Muscle of back (tissue), 3 donors: ENCODE measurements at regions not wholly inside any gene's neighbourhood (a gene's known extent, or its start where the extent isn't known, plus 50 kb on each side); places are given as distances from the start of the nearest gene placed in this dataset.
A peak's percentile ranks its signal among the peaks of the same experiment; 100 is the strongest.

Experiments used
- DNase-seq, 3 donors: peaks; one replicate each; pipeline versions ENCODE4 v3.0.0 to v3.0.0-alpha.2; 2013

GRCh38 chr21:38986806-38987632, 181.3 kb downstream of the ETS2 start:
- DNase-seq: peak in 1 of 3 donors; percentile 45

- DNase-seq: no peak
Measured at GRCh38 chr21:38986406-38986805, 180.7 kb downstream of the ETS2 start.

GRCh38 chr21:38985568-38986378, 180.0 kb downstream of the ETS2 start:
- DNase-seq: peak; percentile 83 to 93 (median 91)

GRCh38 chr21:38984982-38985567, 179.3 kb downstream of the ETS2 start:
- peak; percentile 62 to 88 (median 87) for DNase-seq

GRCh38 chr21:38984568-38984967, 178.8 kb downstream of the ETS2 start:
- no peak for DNase-seq

GRCh38 chr21:38983560-38983959, 177.8 kb downstream of the ETS2 start:
- no peak for DNase-seq

GRCh38 chr21:38982804-38983203, 177.1 kb downstream of the ETS2 start:
- no peak for DNase-seq

GRCh38 chr21:38982096-38982495, 176.4 kb downstream of the ETS2 start:
- DNase-seq: no peak

- no peak for DNase-seq
Measured at GRCh38 chr21:38980416-38981313, 174.9 kb downstream of the ETS2 start.

GRCh38 chr21:38979271-38980121, 173.8 kb downstream of the ETS2 start:
- DNase-seq: no peak

- no peak for DNase-seq
Measured at GRCh38 chr21:38976900-38977299, 171.2 kb downstream of the ETS2 start.

- no peak for DNase-seq
Measured at GRCh38 chr21:38973552-38973951, 167.8 kb downstream of the ETS2 start.

GRCh38 chr21:38972078-38972477, 166.3 kb downstream of the ETS2 start:
- no peak for DNase-seq

GRCh38 chr21:38970765-38971164, 165.0 kb downstream of the ETS2 start:
- no peak for DNase-seq

- DNase-seq: no peak
Measured at GRCh38 chr21:38968887-38969543, 163.3 kb downstream of the ETS2 start.

GRCh38 chr21:38965910-38966504, 160.3 kb downstream of the ETS2 start:
- no peak for DNase-seq

- no peak for DNase-seq
Measured at GRCh38 chr21:38965241-38965640, 159.5 kb downstream of the ETS2 start.

- DNase-seq: no peak
Measured at GRCh38 chr21:38963006-38963405, 157.3 kb downstream of the ETS2 start.

GRCh38 chr21:38960251-38960650, 154.5 kb downstream of the ETS2 start:
- DNase-seq: no peak

- DNase-seq: no peak
Measured at GRCh38 chr21:38959692-38960061, 153.9 kb downstream of the ETS2 start.
